ENCODE measurements at regions not wholly inside any gene's neighbourhood (a gene's known extent, or its start where the extent isn't known, plus 50 kb on each side); places are given as distances from the start of the nearest gene placed in this dataset.

- TF ChIP-seq CTCF (IDR thresholded peaks at IDR 0.05) (no peak), POLR2A (IDR thresholded peaks at IDR 0.05) (no peak)
Observed at GRCh38 chr4:149095811-149096210, 653.6 kb upstream of the NR3C2 start.

Data from esophagus squamous epithelium (tissue), 4 donors.